22Rv1 (cell line): ENCODE measurements at regions not wholly inside any gene's neighbourhood (a gene's known extent, or its start where the extent isn't known, plus 50 kb on each side); places are given as distances from the start of the nearest gene placed in this dataset.

Experiments
- H3K27ac ChIP-seq: fragments of 450-650 bp; 2 replicates; pipeline ENCODE4 v1.5.1; 2017
- CTCF ChIP-seq: fragments of 450-650 bp; IDR thresholded peaks from 2 replicates; pipeline ENCODE4 v1.5.1; 2017; ENCODE audit warnings: mild to moderate bottlenecking
- ZFX ChIP-seq: fragments of 450-650 bp; IDR thresholded peaks from 2 replicates; pipeline ENCODE4 v1.6.1; 2017; ENCODE audit warnings: antibody characterized with exemption, borderline replicate concordance

GRCh38 chr2:47264143-47264542 lies 87.8 kb upstream of the CALM2 start:
- H3K27ac ChIP-seq = no peak overlapping the region
- TF ChIP-seq CTCF (no peak), ZFX (no peak)

GRCh38 chr2:47262657-47263056 lies 86.3 kb upstream of the CALM2 start:
- TF ChIP-seq CTCF (no peak), ZFX (no peak)
- H3K27ac ChIP-seq = no peak overlapping the region

- TF ChIP-seq CTCF = no peak
- no peak for TF ChIP-seq ZFX
- H3K27ac ChIP-seq = no peak overlapping the region
Measured at GRCh38 chr2:47260971-47261370, 84.7 kb upstream of the CALM2 start.

GRCh38 chr2:47259829-47260228 lies 83.5 kb upstream of the CALM2 start:
- no peak overlapping the region for H3K27ac ChIP-seq
- TF ChIP-seq ZFX (no peak), CTCF (no peak)

- no peak overlapping the region for H3K27ac ChIP-seq
- no peak for TF ChIP-seq ZFX
- TF ChIP-seq CTCF = no peak
Measured at GRCh38 chr2:47257946-47258348, 81.6 kb upstream of the CALM2 start.

GRCh38 chr2:47256416-47257087 lies 80.2 kb upstream of the CALM2 start:
- no peak overlapping the region for H3K27ac ChIP-seq
- TF ChIP-seq CTCF (no peak), ZFX (no peak)

GRCh38 chr2:47255794-47256193 lies 79.5 kb upstream of the CALM2 start:
- no peak overlapping the region for H3K27ac ChIP-seq
- TF ChIP-seq ZFX (no peak), CTCF (no peak)
